ENCODE measurements at regions not wholly inside any gene's neighbourhood (a gene's known extent, or its start where the extent isn't known, plus 50 kb on each side); places are given as distances from the start of the nearest gene placed in this dataset.

GRCh38 chr5:97918057-97918456 lies 735.0 kb upstream of the RIOK2 start:
- DNase-seq (ENCODE audit: low spot score) = no peak
- TF ChIP-seq EZH2 (IDR thresholded peaks at IDR 0.05; ENCODE audit: borderline replicate concordance, low read depth, low read length, poor library complexity, severe bottlenecking) (no peak), CTCF (conservative IDR thresholded peaks at IDR 0.05; ENCODE audit: low read depth, low read length) (no peak)
- peaks cover 6% of the 10 kb centered on the region for H3K27me3 ChIP-seq (replicated peaks; ENCODE audit: insufficient read depth, low read depth, low read length, poor library complexity)
- POLR2A ChIA-PET (ENCODE audit: low non-redundant PET) = no interaction called here
- CTCF ChIA-PET = no interaction called here
- no peak overlapping the region for H3K27ac ChIP-seq (ENCODE audit: low read depth, low read length, poor library complexity, severe bottlenecking)
- no peak overlapping the region for H3K4me3 ChIP-seq (ENCODE audit: low read depth, low read length, poor library complexity, severe bottlenecking)
- intact Hi-C loops (cut with micrococcal nuclease; ENCODE audit: unreplicated experiment) = no loop called here
- H3K9me3 ChIP-seq (ENCODE audit: low read depth, low read length, poor library complexity, severe bottlenecking) = no peaks in the 10 kb centered on the region
- H3K36me3 ChIP-seq (ENCODE audit: insufficient read depth, low read length, poor library complexity, severe bottlenecking) = no peaks in the 10 kb centered on the region
- no TSS peak for BruUV-seq (replicated peaks)
- no peaks in the 10 kb centered on the region for H3K4me1 ChIP-seq (ENCODE audit: insufficient read depth, low read length, poor library complexity, severe bottlenecking)

DNA sequence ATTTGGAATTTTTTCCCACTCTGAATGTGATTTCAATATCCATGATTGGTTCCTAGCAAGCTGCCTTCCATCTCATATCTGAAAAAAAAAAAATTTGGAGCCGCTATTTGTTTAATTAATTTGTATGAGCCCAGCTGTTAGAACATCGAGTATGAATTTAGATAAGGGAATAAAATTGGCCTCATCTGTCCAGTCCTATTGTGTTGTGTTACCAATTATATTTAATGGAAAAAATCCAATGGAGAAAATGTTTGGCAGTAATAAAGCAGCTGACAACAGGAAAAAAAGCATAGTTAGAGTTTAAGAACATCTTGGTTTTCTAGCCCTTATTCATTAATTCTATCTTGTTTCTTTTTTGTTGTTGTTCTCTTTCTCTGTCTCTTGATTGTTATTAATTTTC lies 735.6 kb upstream of the RIOK2 start:
- H3K27me3 ChIP-seq (replicated peaks; ENCODE audit: insufficient read depth, low read depth, low read length, poor library complexity) = peaks cover 6% of the 10 kb centered on the region
- no peaks in the 10 kb centered on the region for H3K4me1 ChIP-seq (ENCODE audit: insufficient read depth, low read length, poor library complexity, severe bottlenecking)
- BruUV-seq (replicated peaks) = no TSS peak
- intact Hi-C loops (cut with micrococcal nuclease; ENCODE audit: unreplicated experiment) = no loop called here
- POLR2A ChIA-PET (ENCODE audit: low non-redundant PET) = no interaction called here
- TF ChIP-seq CTCF (conservative IDR thresholded peaks at IDR 0.05; ENCODE audit: low read depth, low read length) (no peak), EZH2 (IDR thresholded peaks at IDR 0.05; ENCODE audit: borderline replicate concordance, low read depth, low read length, poor library complexity, severe bottlenecking) (no peak)
- H3K36me3 ChIP-seq (ENCODE audit: insufficient read depth, low read length, poor library complexity, severe bottlenecking) = no peaks in the 10 kb centered on the region
- no peak overlapping the region for H3K4me3 ChIP-seq (ENCODE audit: low read depth, low read length, poor library complexity, severe bottlenecking)
- no peak overlapping the region for H3K27ac ChIP-seq (ENCODE audit: low read depth, low read length, poor library complexity, severe bottlenecking)
- H3K9me3 ChIP-seq (ENCODE audit: low read depth, low read length, poor library complexity, severe bottlenecking) = no peaks in the 10 kb centered on the region
- CTCF ChIA-PET = no interaction called here
- DNase-seq (ENCODE audit: low spot score) = no peak

DNA sequence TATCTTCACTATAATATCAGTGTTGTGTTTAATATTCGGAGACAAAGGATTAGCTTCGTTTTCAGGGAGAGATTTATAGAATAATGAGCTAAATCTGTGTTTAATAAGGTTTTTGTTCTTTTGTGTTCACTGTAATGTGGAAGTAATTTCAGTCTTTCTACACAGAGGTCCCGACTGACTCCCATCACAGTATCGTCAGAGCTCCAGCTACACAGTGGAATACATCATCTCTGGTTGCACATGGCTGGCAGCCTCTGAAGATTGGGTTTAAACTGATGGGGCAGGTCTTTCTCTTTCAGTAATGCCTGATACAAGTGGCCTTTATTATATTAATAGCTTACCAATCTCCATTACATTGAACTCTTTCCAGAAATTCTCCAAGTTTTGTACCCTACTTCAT lies 736.7 kb upstream of the RIOK2 start:
- ChIA-PET CTCF (no interaction called here), POLR2A (ENCODE audit: low non-redundant PET) (no interaction called here)
- Histone ChIP-seq H3K9me3 (ENCODE audit: low read depth, low read length, poor library complexity, severe bottlenecking) (no peaks in the 10 kb centered on the region), H3K36me3 (ENCODE audit: insufficient read depth, low read length, poor library complexity, severe bottlenecking) (no peaks in the 10 kb centered on the region), H3K27me3 (replicated peaks; ENCODE audit: insufficient read depth, low read depth, low read length, poor library complexity) (no peaks in the 10 kb centered on the region), H3K27ac (ENCODE audit: low read depth, low read length, poor library complexity, severe bottlenecking) (no peak overlapping the region), H3K4me3 (ENCODE audit: low read depth, low read length, poor library complexity, severe bottlenecking) (no peak overlapping the region), H3K4me1 (ENCODE audit: insufficient read depth, low read length, poor library complexity, severe bottlenecking) (no peaks in the 10 kb centered on the region)
- TF ChIP-seq EZH2 (IDR thresholded peaks at IDR 0.05; ENCODE audit: borderline replicate concordance, low read depth, low read length, poor library complexity, severe bottlenecking) = no peak
- TF ChIP-seq CTCF (conservative IDR thresholded peaks at IDR 0.05; ENCODE audit: low read depth, low read length) = no peak
- no peak for DNase-seq (ENCODE audit: low spot score)
- no TSS peak for BruUV-seq (replicated peaks)
- intact Hi-C loops (cut with micrococcal nuclease; ENCODE audit: unreplicated experiment) = no loop called here
